SK-N-SH (cell line): ENCODE measurements at regions not wholly inside any gene's neighbourhood (a gene's known extent, or its start where the extent isn't known, plus 50 kb on each side); places are given as distances from the start of the nearest gene placed in this dataset.

ENCODE experiments used
- CHD2 ChIP-seq: fragments of 150-350 bp; IDR thresholded peaks from 2 replicates; pipeline ENCODE4 v1.6.1; 2018; ENCODE audit warnings: low read length; ENCODE audit not compliant: partially characterized antibody
- POLR2AphosphoS5 ChIP-seq: IDR thresholded peaks from 2 replicates; pipeline ENCODE4 v1.6.1; 2012; ENCODE audit warnings: low read depth, low read length
- YY1 ChIP-seq: IDR thresholded peaks from 2 replicates; pipeline ENCODE4 v1.4.0; 2012; ENCODE audit warnings: low read depth, mild to moderate bottlenecking
- TF ChIP-seq, protein P1 (sequence below): fragments of 200-600 bp; sonication (generic); IDR thresholded peaks from 2 replicates; pipeline ENCODE4 v1.6.1; 2017; ENCODE audit warnings: antibody characterized with exemption, mild to moderate bottlenecking, moderate library complexity

DNA sequence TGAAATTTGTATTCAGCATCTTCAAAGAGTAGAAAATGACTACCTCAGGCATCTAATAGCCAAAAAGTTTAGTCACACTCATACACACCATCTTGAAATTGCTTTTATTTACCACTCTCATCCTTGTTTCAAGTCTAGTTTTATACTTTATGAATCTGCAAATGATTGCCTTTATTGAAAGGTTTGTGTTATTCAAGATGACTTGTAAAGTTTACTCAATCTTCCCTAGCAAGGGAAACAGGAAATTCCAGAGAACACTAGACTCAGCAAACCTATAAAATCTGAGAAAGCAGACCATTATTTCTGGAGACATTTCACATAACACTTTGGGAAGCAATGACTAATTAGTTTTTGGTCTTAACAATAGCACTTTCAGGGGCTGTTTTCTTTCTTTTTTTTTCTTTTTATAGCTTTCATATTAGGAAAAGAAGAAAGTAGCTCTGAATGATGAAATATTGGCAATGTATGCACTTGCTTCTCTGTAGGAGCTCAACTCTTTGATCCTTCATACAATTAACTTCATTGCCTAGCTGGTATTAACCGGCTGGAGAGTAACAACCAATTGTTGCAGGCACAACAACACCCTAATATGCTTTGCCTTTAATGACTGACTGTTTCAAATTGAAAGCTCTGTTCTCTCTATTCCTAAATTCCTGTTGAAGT, 68.9 kb upstream of the HDAC9 start:
- no peak for TF ChIP-seq POLR2AphosphoS5
- TF ChIP-seq, protein P1, sequence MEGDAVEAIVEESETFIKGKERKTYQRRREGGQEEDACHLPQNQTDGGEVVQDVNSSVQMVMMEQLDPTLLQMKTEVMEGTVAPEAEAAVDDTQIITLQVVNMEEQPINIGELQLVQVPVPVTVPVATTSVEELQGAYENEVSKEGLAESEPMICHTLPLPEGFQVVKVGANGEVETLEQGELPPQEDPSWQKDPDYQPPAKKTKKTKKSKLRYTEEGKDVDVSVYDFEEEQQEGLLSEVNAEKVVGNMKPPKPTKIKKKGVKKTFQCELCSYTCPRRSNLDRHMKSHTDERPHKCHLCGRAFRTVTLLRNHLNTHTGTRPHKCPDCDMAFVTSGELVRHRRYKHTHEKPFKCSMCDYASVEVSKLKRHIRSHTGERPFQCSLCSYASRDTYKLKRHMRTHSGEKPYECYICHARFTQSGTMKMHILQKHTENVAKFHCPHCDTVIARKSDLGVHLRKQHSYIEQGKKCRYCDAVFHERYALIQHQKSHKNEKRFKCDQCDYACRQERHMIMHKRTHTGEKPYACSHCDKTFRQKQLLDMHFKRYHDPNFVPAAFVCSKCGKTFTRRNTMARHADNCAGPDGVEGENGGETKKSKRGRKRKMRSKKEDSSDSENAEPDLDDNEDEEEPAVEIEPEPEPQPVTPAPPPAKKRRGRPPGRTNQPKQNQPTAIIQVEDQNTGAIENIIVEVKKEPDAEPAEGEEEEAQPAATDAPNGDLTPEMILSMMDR = no peak
- no peak for TF ChIP-seq YY1
- TF ChIP-seq CHD2 = no peak
